Fibroblast of lung (primary cell): ENCODE measurements at regions not wholly inside any gene's neighbourhood (a gene's known extent, or its start where the extent isn't known, plus 50 kb on each side); places are given as distances from the start of the nearest gene placed in this dataset.

Experiments used
- DNase-seq, 2 donors: peaks; one replicate each; pipeline versions ENCODE4 v3.0.0 to v3.0.0-alpha.2; 2010; ENCODE audit warnings: low read depth in 2 of 2
- H2AFZ ChIP-seq: 2 replicates; pipeline ENCODE4 v1.5.1; 2012; ENCODE audit warnings: low read length, control low read depth, inconsistent platforms
- H3K27ac ChIP-seq: 2 replicates; pipeline ENCODE4 v1.5.1; 2011; ENCODE audit warnings: low read length, control low read depth; ENCODE audit not compliant: insufficient read depth
- H3K27me3 ChIP-seq: 2 replicates; pipeline ENCODE4 v1.5.1; 2011; ENCODE audit warnings: mild to moderate bottlenecking, low read length; ENCODE audit not compliant: control insufficient read depth, insufficient read depth
- H3K36me3 ChIP-seq: 2 replicates; pipeline ENCODE4 v1.5.1; 2011; ENCODE audit warnings: low read length; ENCODE audit not compliant: control insufficient read depth, insufficient read depth
- H3K4me1 ChIP-seq: 2 replicates; pipeline ENCODE4 v1.5.1; 2011; ENCODE audit warnings: low read length; ENCODE audit not compliant: control insufficient read depth, insufficient read depth; ENCODE audit errors: extremely low read depth
- H3K4me2 ChIP-seq: 2 replicates; pipeline ENCODE4 v1.5.1; 2011; ENCODE audit warnings: low read length, control low read depth; ENCODE audit not compliant: insufficient read depth; ENCODE audit errors: extremely low read depth
- H3K4me3 ChIP-seq, 4 experiments: fragments of 200-600 bp in 1 of 4; sonication (generic) in 1 of 4; replicated peaks in 1 of 4; 2 replicates each; pipeline ENCODE4 v1.5.1; 2011 to 2016; ENCODE audit warnings: low read length in 4 of 4, low read depth in 3 of 4, mild to moderate bottlenecking in 3 of 4, control low read depth in 2 of 4, inconsistent platforms in 1 of 4, mixed read lengths in 1 of 4; ENCODE audit not compliant: insufficient read depth in 1 of 4; ENCODE audit errors: control extremely low read depth in 1 of 4
- H3K79me2 ChIP-seq: 2 replicates; pipeline ENCODE4 v1.5.1; 2012; ENCODE audit warnings: mild to moderate bottlenecking, low read length, inconsistent platforms; ENCODE audit not compliant: control insufficient read depth, insufficient read depth
- H3K9ac ChIP-seq: 2 replicates; pipeline ENCODE4 v1.5.1; 2011; ENCODE audit warnings: mild to moderate bottlenecking, low read length, control low read depth; ENCODE audit not compliant: insufficient read depth
- H3K9me3 ChIP-seq: 2 replicates; pipeline ENCODE4 v1.5.1; 2012; ENCODE audit warnings: low read depth, low read length; ENCODE audit not compliant: control insufficient read depth, insufficient read depth
- H4K20me1 ChIP-seq: 2 replicates; pipeline ENCODE4 v1.5.1; 2011; ENCODE audit warnings: low read length; ENCODE audit not compliant: control insufficient read depth, insufficient read depth; ENCODE audit errors: extremely low read depth
- EZH2 ChIP-seq: IDR thresholded peaks from 2 replicates; pipeline ENCODE4 v1.5.1; 2012; ENCODE audit warnings: low read length, control low read depth, mild to moderate bottlenecking; ENCODE audit errors: missing control alignments
- TF ChIP-seq, protein P1 (sequence below), 2 donors: IDR thresholded peaks in 1 of 2; conservative IDR thresholded peaks in 1 of 2; 1 replicate in 1 of 2; 2 replicates in 1 of 2; pipeline ENCODE4 v1.5.1; 2011 to 2012; ENCODE audit warnings: low read length in 2 of 2, control low read depth in 1 of 2, inconsistent platforms in 1 of 2, low read depth in 1 of 2, mild to moderate bottlenecking in 1 of 2

GRCh38 chr3:191138937-191139336 is 60.1 kb upstream of the OSTN start:
- TF ChIP-seq, protein P1, sequence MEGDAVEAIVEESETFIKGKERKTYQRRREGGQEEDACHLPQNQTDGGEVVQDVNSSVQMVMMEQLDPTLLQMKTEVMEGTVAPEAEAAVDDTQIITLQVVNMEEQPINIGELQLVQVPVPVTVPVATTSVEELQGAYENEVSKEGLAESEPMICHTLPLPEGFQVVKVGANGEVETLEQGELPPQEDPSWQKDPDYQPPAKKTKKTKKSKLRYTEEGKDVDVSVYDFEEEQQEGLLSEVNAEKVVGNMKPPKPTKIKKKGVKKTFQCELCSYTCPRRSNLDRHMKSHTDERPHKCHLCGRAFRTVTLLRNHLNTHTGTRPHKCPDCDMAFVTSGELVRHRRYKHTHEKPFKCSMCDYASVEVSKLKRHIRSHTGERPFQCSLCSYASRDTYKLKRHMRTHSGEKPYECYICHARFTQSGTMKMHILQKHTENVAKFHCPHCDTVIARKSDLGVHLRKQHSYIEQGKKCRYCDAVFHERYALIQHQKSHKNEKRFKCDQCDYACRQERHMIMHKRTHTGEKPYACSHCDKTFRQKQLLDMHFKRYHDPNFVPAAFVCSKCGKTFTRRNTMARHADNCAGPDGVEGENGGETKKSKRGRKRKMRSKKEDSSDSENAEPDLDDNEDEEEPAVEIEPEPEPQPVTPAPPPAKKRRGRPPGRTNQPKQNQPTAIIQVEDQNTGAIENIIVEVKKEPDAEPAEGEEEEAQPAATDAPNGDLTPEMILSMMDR (conservative IDR thresholded peaks at IDR 0.05 in 1 of 2, IDR thresholded peaks at IDR 0.05 in 1 of 2; ENCODE audit: low read depth in 1 of 2, low read length in 2 of 2), result no peak
- TF ChIP-seq EZH2, result no peak

GRCh38 chr3:191137708-191138107 is 61.3 kb upstream of the OSTN start:
- no peaks in the 10 kb centered on the region for H4K20me1 ChIP-seq
- no peak overlapping the region for H2AFZ ChIP-seq
- no peaks in the 10 kb centered on the region for H3K36me3 ChIP-seq
- DNase-seq, result no peak
- TF ChIP-seq EZH2, result no peak
- TF ChIP-seq, protein P1 (conservative IDR thresholded peaks at IDR 0.05 in 1 of 2, IDR thresholded peaks at IDR 0.05 in 1 of 2; ENCODE audit: low read depth in 1 of 2, low read length in 2 of 2), result no peak
- no peaks in the 10 kb centered on the region for H3K27me3 ChIP-seq
- no peak overlapping the region for H3K9ac ChIP-seq
- no peaks in the 10 kb centered on the region for H3K79me2 ChIP-seq
- H3K4me3 ChIP-seq, result no peak overlapping the region
- no peaks in the 10 kb centered on the region for H3K9me3 ChIP-seq
- H3K4me1 ChIP-seq, result no peaks in the 10 kb centered on the region
- no peak overlapping the region for H3K27ac ChIP-seq
- H3K4me2 ChIP-seq, result no peak overlapping the region

More at GRCh38 chr3:191138937-191139336, 60.1 kb upstream of the OSTN start:
- Histone ChIP-seq H3K27me3 (no peaks in the 10 kb centered on the region), H3K4me3 (no peak overlapping the region), H3K9ac (no peak overlapping the region), H3K9me3 (no peaks in the 10 kb centered on the region), H2AFZ (no peak overlapping the region), H3K4me2 (no peak overlapping the region), H3K36me3 (no peaks in the 10 kb centered on the region), H4K20me1 (no peaks in the 10 kb centered on the region), H3K27ac (no peak overlapping the region), H3K79me2 (no peaks in the 10 kb centered on the region), H3K4me1 (peaks cover 2% of the 10 kb centered on the region)
- no peak for DNase-seq

- H3K4me1 ChIP-seq, result no peaks in the 10 kb centered on the region
- H4K20me1 ChIP-seq, result no peaks in the 10 kb centered on the region
- peak; percentile 16 to 24 for DNase-seq
- no peaks in the 10 kb centered on the region for H3K27me3 ChIP-seq
- H3K79me2 ChIP-seq, result no peaks in the 10 kb centered on the region
- no peak overlapping the region for H3K4me2 ChIP-seq
- H3K27ac ChIP-seq, result no peak overlapping the region
- no peak overlapping the region for H3K9ac ChIP-seq
- H2AFZ ChIP-seq, result no peak overlapping the region
- TF ChIP-seq, protein P1 (conservative IDR thresholded peaks at IDR 0.05 in 1 of 2, IDR thresholded peaks at IDR 0.05 in 1 of 2; ENCODE audit: low read depth in 1 of 2, low read length in 2 of 2), result peak; percentile 33 to 34
- TF ChIP-seq EZH2, result no peak
- no peaks in the 10 kb centered on the region for H3K36me3 ChIP-seq
- no peaks in the 10 kb centered on the region for H3K9me3 ChIP-seq
- no peak overlapping the region for H3K4me3 ChIP-seq
These were observed 62.7 kb upstream of the OSTN start for GRCh38 chr3:191136347-191136746.
